T47D (cell line): ENCODE measurements at regions not wholly inside any gene's neighbourhood (a gene's known extent, or its start where the extent isn't known, plus 50 kb on each side); places are given as distances from the start of the nearest gene placed in this dataset.
"Not testable (repeated sequence)": the region's sequence is repeated elsewhere in the genome, so short reads cannot be mapped to it uniquely, and the experiment has no call there.

Experiments
- DNase-seq, 2 experiments: peaks; one replicate each; pipeline versions ENCODE4 v3.0.0 to v3.0.0-alpha.2; 2011 to 2012; ENCODE audit warnings: low read depth in 1 of 2, low spot score in 1 of 2
- JUND ChIP-seq: IDR thresholded peaks from 2 replicates; pipeline ENCODE4 v1.6.1; 2012; ENCODE audit warnings: low read depth
- in situ Hi-C: cut with HindIII; loops from 2 replicates; pipeline ENCODE4 v1.10.0; 2016; ENCODE audit warnings: low sequenced_read_pairs, low pct_unique_long_range_greater_than_20kb

GRCh38 chr7:101679653-101680173 lies 50.6 kb upstream of the MYL10 start:
- in situ Hi-C loops, DNase-seq: not testable (repeated sequence)

DNA sequence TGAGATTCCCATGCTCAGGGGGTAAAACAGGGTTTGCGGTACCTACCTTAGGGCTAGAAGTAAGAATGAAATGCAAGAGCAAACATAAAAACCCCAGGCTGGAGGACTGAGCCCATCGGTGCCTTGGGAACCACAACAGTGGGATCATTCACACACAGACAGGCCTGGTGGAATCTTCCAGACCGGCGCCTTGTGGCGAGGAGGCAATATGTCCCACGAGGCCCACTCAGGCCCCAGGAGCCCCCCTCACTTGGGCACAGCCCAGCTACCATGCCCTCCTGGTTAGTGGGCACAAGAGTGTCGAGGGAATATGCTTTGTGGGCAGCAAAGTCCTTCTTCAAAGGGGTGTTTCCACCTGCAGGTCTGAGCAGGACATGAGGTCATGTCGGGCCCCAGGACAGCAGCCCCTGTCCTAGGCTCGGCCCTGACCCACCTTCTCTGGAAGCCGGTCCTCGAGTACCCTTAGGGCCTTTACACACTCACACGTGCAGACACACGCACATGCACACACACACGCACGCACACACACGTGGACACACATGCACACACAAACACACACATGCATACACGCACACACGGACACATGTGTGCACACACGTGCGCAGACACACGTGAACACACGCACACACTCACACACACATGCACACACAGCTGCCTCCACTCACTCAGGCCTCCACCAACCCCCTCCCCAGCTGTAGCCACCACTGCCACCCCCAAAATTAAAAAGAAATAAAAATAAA lies 51.5 kb upstream of the MYL10 start:
- in situ Hi-C loops: no loop called here
- no peak for DNase-seq
- TF ChIP-seq JUND: no peak

DNA sequence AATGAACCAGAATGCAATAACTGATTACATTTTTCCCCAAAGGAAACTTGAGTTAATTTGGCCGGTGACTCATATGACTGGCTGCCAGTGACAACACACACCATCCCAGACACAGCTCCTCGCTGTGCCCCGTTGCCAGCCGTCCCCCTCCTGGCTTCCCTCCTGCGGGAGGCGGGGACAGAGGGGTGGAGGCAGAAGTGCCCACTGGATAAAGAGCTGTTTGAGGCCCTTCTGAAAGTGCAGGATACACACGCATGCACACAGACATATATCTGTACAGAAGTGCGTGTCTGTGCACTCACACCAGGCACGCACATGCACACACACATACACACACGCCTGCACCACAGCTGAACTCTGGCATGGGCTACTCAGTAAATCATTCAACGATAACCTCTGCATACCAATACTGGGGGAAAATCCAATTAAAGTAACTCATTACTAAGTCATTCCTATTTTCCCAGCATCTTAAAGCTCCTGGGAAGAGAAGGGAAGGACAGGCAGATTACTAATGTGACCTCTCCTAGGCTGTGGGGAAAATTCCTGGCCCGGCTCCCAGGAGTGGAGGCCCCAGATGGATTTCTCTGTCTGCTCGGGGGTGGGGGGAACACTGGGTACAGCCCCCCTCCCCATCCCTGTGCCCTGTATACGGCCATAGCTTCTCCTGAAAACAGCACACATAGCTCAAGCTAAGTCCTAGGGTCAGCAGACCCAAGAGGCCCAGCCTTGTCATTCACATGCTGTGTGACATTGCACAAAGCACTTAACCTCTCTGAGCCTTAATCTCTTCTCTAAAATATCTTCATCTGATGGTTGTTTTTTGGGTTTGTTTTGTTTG lies 52.3 kb upstream of the MYL10 start:
- in situ Hi-C loops: no loop called here
- TF ChIP-seq JUND: no peak
- DNase-seq: no peak

- in situ Hi-C loops: no loop called here
- no peak for DNase-seq
- TF ChIP-seq JUND: no peak
Measured at GRCh38 chr7:101684983-101685330, 55.9 kb upstream of the MYL10 start.

- in situ Hi-C loops: no loop called here
- no peak for TF ChIP-seq JUND
- no peak for DNase-seq
Measured at GRCh38 chr7:101686030-101686429, 56.9 kb upstream of the MYL10 start.

DNA sequence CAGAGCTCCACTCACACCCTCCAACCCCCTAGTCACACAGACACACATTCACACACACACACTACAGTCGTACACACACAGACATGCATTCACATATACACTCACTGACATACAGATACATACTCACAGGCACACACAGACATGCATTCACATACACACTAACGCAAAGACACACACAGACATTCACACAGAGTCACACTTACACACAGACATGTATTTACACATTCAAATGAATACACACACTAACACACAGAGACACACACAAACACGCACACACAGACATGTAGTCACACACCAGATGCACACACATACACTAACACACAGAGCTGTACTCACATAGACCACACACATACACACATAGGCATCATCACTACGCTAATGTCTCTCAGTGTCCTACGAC lies 58.0 kb upstream of the MYL10 start:
- TF ChIP-seq JUND: no peak
- in situ Hi-C loops: no loop called here
- DNase-seq: no peak

DNA sequence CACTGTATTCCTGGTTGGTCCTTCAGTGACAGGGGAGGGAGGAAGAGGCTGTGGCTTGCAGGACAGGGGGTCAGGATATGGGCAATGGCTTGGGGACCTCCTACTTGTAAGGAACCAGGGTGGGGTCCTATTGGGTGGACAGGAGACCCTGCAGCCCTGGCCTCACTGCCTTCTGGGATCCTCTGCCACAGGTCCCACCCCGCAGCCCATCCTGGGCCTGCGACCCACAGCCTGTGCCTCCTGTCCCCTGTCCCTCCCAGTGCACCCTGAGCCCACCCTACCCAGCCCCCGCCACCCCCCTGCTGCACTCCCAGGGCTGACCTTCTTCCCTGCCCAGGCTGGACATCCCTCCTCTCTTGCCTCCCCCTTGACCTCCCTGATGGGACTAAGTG lies 58.7 kb upstream of the MYL10 start:
- TF ChIP-seq JUND: no peak
- no peak for DNase-seq
- in situ Hi-C loops: no loop called here

- in situ Hi-C loops: no loop called here
Measured at GRCh38 chr7:101688183-101688831, 59.2 kb upstream of the MYL10 start.

GRCh38 chr7:101688995-101689907 lies 60.2 kb upstream of the MYL10 start:
- in situ Hi-C loops: no loop called here

More at GRCh38 chr7:101688183-101688831, 59.2 kb upstream of the MYL10 start:
- TF ChIP-seq JUND: no peak
- DNase-seq: peak; percentile 49 to 65

GRCh38 chr7:101690061-101690460 lies 61.0 kb upstream of the MYL10 start:
- in situ Hi-C loops: no loop called here
- TF ChIP-seq JUND: no peak
- DNase-seq: no peak

More at GRCh38 chr7:101688995-101689907, 60.2 kb upstream of the MYL10 start:
- DNase-seq: no peak
- no peak for TF ChIP-seq JUND

- TF ChIP-seq JUND: no peak
- DNase-seq: no peak
- in situ Hi-C loops: no loop called here
Measured at GRCh38 chr7:101691822-101692384, 62.8 kb upstream of the MYL10 start.
